Stomach (tissue), 4 donors: ENCODE measurements at regions not wholly inside any gene's neighbourhood (a gene's known extent, or its start where the extent isn't known, plus 50 kb on each side); places are given as distances from the start of the nearest gene placed in this dataset.

ENCODE experiments used
- EP300 ChIP-seq: sonication (generic); formaldehyde crosslinking; IDR thresholded peaks from one replicate; pipeline ENCODE4 v1.6.1; 2017; ENCODE audit warnings: antibody characterized with exemption
- POLR2AphosphoS5 ChIP-seq, 3 donors: sonication (generic); formaldehyde crosslinking; IDR thresholded peaks; one replicate each; pipeline ENCODE4 v1.6.1; 2016; ENCODE audit warnings: antibody characterized with exemption in 3 of 3
- TF ChIP-seq, protein P1 (sequence below), 7 experiments: fragments of 450-650 bp in 4 of 7; fragments of 200-600 bp in 3 of 7; sonication (generic) in 3 of 7; IDR thresholded peaks; one replicate each; pipeline ENCODE4 v1.5.1; 2016 to 2019; ENCODE audit warnings: antibody characterized with exemption in 7 of 7, control low read depth in 2 of 7, mild to moderate bottlenecking in 1 of 7

DNA sequence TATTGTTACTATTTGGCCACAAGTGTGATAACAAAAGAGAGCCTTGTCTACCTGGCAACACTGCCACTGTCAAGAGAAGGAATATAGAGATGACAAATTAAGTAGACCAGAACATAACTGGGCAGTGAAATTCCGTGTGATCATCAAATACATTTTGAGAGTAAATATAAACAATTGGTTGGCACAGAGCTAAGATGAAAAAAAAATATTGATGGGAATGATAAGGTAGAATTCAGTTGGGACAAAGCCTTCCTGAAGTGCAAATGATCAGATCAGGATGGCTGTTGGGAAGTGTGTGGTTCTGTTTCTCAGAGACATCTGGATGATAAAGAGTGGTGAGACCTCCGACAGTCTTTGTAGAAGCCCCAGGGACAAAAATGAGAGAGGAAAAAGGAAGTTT lies 205.5 kb upstream of the CAMK1G start:
- TF ChIP-seq, protein P1, sequence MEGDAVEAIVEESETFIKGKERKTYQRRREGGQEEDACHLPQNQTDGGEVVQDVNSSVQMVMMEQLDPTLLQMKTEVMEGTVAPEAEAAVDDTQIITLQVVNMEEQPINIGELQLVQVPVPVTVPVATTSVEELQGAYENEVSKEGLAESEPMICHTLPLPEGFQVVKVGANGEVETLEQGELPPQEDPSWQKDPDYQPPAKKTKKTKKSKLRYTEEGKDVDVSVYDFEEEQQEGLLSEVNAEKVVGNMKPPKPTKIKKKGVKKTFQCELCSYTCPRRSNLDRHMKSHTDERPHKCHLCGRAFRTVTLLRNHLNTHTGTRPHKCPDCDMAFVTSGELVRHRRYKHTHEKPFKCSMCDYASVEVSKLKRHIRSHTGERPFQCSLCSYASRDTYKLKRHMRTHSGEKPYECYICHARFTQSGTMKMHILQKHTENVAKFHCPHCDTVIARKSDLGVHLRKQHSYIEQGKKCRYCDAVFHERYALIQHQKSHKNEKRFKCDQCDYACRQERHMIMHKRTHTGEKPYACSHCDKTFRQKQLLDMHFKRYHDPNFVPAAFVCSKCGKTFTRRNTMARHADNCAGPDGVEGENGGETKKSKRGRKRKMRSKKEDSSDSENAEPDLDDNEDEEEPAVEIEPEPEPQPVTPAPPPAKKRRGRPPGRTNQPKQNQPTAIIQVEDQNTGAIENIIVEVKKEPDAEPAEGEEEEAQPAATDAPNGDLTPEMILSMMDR (IDR thresholded peaks at IDR 0.05): no peak
- TF ChIP-seq EP300 (no peak), POLR2AphosphoS5 (IDR thresholded peaks at IDR 0.05) (no peak)
